HG03139 (cell line): ENCODE measurements at regions not wholly inside any gene's neighbourhood (a gene's known extent, or its start where the extent isn't known, plus 50 kb on each side); places are given as distances from the start of the nearest gene placed in this dataset.

ENCODE experiments used
- ATAC-seq: cut with Tn5 transposase; IDR thresholded peaks from one replicate; pipeline ENCODE4 v1.9.1; 2021; ENCODE audit not compliant: unreplicated experiment

DNA sequence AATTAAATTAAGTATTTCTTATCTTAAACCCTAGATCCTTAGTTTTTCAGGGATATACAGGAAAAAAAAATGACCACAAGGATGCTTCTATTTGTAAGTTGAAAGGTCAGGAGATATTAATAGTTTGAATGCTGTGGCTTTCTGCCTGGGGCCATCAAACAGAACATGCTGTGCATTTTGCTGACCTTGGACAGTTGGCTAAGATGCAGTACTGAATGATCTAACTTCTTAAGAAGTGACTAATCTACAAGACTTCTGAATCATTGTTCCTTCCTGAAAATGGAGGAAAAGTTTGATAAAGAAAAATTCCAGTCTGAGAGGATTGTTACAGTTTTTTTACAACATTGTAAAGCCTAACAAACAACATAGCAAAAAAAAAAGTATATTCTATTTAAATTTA, 237.8 kb upstream of the JADE1 start:
- no peak for ATAC-seq

- ATAC-seq, result no peak
Observed at GRCh38 chr4:128570387-128570975, 239.0 kb upstream of the JADE1 start.

- ATAC-seq, result no peak
Observed at GRCh38 chr4:128566693-128567092, 242.8 kb upstream of the JADE1 start.

- no peak for ATAC-seq
Observed at GRCh38 chr4:128565565-128566186, 243.8 kb upstream of the JADE1 start.

DNA sequence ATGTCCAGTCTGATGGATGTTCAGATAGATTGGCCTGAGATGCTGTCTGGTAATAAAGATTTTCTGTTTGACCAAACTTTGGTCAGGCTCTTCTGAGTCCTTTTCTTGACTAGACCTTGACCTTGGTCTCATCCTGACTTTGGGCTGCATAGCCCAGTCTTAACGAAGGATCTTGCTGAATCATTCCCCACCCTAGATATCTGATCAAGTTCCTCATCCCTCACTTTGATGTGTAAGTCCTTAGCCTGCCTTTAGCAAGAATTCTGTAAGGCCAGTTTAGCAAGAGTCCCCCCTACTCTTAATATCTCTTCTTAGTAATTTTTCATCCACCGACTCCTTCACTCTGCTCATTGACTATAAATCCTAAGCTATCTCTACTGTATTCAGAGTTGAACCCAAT, 244.4 kb upstream of the JADE1 start:
- ATAC-seq, result no peak

- ATAC-seq, result no peak
Observed at GRCh38 chr4:128564081-128564630, 245.3 kb upstream of the JADE1 start.

DNA sequence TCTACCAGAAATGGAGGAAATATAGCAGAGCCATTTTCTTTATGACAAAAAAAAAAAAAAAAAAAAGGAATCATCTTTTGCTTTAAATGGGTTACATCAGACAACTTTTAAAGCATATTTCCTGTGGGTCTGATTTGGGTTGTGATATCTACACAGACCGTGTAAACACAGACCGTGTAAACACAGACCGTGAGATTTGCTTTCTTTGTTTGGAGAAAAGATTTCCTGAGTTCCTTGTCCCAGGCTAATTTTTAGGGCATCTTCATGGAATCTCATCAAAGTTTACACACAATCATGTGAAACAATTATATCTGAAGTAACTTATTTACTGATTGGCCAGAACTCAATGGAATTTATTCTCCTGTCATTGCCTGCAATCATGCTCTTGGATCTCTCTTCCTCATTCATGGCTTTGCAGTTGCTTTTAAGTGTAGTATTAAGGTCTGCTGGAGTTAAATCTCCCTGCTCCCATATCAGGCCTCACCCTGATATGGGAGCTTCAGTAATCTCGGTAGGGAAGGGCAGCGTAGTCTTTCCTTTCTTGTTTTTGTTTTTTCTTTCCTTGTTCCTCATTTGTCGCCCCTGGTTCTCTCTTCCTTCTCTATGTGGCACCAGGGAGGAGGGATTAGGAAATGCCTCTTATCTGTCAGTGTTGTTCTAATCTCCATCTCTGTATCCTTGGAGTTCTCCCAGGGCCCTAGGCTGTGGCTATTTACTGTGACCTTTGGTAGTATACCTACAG, 248.6 kb upstream of the JADE1 start:
- ATAC-seq, result no peak

DNA sequence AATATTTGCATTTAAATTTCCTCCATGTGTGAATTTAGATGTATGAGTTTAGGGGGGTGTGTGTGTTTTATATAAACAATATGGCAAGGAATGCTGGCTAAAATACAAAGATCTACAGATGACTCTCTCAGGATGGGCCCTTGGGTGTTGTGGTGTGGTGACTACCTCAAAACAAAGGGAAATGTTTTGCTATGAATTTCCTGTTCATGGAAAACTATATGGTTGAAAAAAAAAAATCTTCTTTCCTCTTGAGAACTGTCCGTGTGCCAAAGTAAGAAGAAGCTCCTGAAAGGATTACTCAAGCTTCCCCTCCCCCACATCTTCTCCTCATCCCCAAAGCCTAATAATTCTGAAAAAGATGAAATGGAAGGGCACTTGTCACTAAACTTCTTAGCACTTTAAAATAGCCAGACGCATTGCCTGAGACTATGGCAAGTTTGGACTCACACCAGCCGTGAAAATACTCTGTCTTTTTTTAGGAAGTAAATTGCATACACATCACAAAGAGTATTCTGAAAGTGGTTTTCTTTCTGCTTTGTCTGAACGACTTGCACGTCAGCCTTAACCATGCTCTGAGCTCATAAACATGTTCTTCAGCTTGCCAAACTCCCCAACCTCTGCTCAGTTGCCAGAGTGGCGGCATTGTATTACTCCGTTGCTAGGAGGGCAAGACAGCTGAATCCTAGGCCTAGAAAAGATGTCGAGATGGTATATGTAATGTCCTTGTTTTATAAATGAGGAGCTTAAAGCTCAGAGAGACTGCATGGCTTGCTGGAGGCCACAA, 250.4 kb upstream of the JADE1 start:
- no peak for ATAC-seq

- ATAC-seq, result no peak
Observed at GRCh38 chr4:128556756-128557155, 252.7 kb upstream of the JADE1 start.

- ATAC-seq, result no peak
Observed at GRCh38 chr4:128553686-128554515, 255.6 kb upstream of the JADE1 start.

- no peak for ATAC-seq
Observed at GRCh38 chr4:128552586-128552907, 257.0 kb upstream of the JADE1 start.

- ATAC-seq, result no peak
Observed at GRCh38 chr4:128551280-128551679, 258.2 kb upstream of the JADE1 start.

DNA sequence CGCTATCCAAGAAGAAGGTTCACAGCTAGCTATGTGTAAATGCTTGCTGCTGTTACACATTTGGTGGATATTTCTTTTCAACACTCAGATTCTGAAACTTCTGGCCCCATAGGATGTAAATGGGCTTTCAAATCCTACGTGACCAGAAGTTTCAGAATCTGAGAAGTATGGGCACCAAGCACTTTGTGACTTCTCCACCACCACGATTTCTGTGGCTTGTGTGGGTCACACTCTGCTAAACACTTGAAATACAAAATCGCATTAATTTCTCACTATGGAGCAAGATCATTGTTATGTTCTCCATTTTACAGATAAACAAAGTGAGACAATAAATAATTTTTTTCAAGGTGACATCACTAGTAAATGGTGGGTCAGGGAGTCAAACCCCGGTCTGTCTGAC, 259.4 kb upstream of the JADE1 start:
- peak; percentile 30 for ATAC-seq

DNA sequence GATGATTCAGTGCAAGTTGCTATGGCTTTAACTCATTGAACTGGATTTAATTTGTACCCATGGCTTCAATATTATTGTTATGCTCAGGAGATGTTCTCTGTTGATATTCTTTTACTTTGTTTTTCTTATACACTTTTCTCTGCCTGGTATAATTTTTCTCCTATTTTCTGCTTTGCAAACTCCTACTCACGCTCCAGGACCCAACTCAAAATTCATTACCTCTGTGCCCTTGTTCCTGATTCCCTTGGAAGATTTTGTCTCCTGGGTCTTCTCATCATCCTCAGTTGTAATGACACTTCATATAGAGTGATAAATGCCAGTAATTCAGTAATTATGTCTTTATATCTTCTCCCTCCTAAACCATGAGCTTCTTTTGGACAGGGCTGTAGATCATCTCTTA, 259.9 kb upstream of the JADE1 start:
- ATAC-seq, result no peak

GRCh38 chr4:128548381-128548780, 260.8 kb upstream of the PGRMC2 start:
- no peak for ATAC-seq

- no peak for ATAC-seq
Observed at GRCh38 chr4:128544272-128544671, 256.7 kb upstream of the PGRMC2 start.

GRCh38 chr4:128543696-128544095, 256.1 kb upstream of the PGRMC2 start:
- no peak for ATAC-seq

DNA sequence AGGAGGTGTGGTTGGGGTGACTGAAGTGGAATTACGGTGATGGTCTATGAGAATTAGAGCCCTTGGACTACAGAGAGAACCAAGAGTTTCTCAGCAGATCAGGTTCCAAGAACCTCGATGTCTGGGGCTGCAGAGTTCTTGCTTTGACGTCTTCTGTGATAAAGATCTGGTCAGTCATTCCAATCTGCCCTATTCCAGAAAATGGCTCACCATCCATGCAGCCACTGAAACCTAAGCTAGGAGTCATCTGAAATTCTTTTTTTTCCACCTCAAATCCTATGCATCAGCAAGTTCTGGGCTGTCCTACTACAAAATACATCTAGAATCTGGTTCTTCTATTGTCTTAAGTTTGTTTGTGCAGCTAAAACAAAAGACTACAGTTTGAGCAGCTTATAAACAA, 254.4 kb upstream of the PGRMC2 start:
- no peak for ATAC-seq

DNA sequence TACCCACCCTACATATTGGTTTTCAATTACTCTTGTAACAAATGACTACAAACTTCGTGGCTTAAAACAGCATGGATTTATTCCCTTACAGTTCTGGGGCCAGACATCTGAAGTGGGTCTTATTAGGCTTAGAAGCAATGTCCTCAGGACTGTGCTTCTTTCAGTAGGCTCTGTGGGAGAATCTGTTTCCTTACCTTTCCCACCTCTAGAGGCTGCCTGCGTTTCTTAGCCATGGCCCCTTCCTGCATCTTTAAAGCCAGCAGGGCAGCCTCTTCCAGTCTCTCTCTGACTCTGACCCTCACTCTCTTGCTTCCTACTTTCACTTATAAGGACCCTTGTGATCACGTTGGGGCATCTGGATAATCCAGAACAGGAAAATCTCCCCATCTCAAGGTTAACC, 252.5 kb upstream of the PGRMC2 start:
- ATAC-seq, result no peak

DNA sequence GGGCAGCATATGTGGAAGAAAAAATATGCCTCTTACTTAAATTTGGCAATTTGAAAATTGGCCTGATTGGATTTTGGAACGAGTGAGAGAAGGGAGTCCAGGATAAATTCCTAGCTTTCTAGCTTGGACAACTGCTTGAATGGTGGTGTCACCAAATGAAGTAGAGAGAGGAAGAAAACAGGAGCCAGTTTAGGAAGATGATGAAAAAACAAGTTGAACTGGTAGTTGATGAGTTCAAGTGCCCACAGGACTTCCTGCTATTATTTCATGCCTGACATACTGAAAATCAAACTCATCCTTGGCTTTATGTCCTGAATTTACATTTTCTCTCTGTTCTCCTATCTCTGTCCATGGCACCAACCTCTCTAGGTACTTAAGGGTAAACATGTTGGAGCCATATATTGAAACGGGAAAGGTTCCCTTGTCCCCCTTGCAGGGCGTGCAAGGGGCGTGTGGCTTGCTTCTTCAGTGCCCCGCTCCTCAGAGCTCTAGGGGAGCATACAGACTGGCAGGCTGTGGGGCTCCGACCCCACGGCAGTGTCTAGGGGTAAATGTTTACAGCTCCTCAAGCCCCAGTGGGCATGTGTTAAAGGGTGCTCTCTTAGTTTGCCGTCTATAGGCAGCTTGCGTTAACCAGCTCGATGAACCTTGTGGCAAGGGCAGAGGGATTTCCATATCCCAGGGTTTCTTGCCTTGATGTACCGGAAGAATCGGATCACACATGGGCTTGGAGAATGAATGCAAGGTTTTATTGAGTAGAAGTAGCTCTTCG, 250.7 kb upstream of the PGRMC2 start:
- ATAC-seq, result no peak
